Skin epidermis (tissue), 12 donors: ENCODE measurements at regions not wholly inside any gene's neighbourhood (a gene's known extent, or its start where the extent isn't known, plus 50 kb on each side); places are given as distances from the start of the nearest gene placed in this dataset.
"Not testable (repeated sequence)": the region's sequence is repeated elsewhere in the genome, so short reads cannot be mapped to it uniquely, and the experiment has no call there.

Experiments used
- H3K27ac ChIP-seq, 21 experiments: fragments of 200-600 bp; sonication (generic) in 11 of 21; one replicate each; pipeline ENCODE4 v1.5.0; 2020; ENCODE audit warnings: mild to moderate bottlenecking in 3 of 21, inconsistent platforms in 2 of 21, moderate library complexity in 2 of 21
- H3K4me3 ChIP-seq, 7 experiments: fragments of 200-600 bp; sonication (generic) in 2 of 7; one replicate each; pipeline ENCODE4 v1.5.0; 2020; ENCODE audit warnings: inconsistent platforms in 2 of 7, mild to moderate bottlenecking in 2 of 7, moderate library complexity in 1 of 7

GRCh38 chr4:131408102-131408501 lies 1741.0 kb upstream of the PCDH10 start:
- H3K27ac ChIP-seq = no peak overlapping the region
- no peak overlapping the region for H3K4me3 ChIP-seq

- H3K4me3 ChIP-seq = no peak overlapping the region
- no peak overlapping the region for H3K27ac ChIP-seq
Observed at GRCh38 chr4:131411393-131411792, 1737.7 kb upstream of the PCDH10 start.

- no peak overlapping the region for H3K4me3 ChIP-seq
- no peak overlapping the region for H3K27ac ChIP-seq
Observed at GRCh38 chr4:131419147-131419546, 1729.9 kb upstream of the PCDH10 start.

- Histone ChIP-seq H3K27ac (no peak overlapping the region), H3K4me3 (no peak overlapping the region)
Observed at GRCh38 chr4:131426023-131426758, 1722.9 kb upstream of the PCDH10 start.

GRCh38 chr4:131427000-131427399 lies 1722.1 kb upstream of the PCDH10 start:
- Histone ChIP-seq H3K4me3 (no peak overlapping the region), H3K27ac (no peak overlapping the region)

- Histone ChIP-seq H3K27ac (no peak overlapping the region), H3K4me3 (no peak overlapping the region)
Observed at GRCh38 chr4:131430302-131430701, 1718.8 kb upstream of the PCDH10 start.

GRCh38 chr4:131441004-131441688 lies 1707.9 kb upstream of the PCDH10 start:
- H3K27ac ChIP-seq = no peak overlapping the region
- no peak overlapping the region for H3K4me3 ChIP-seq

- H3K27ac ChIP-seq = no peak overlapping the region
- no peak overlapping the region for H3K4me3 ChIP-seq
Observed at GRCh38 chr4:131447883-131448282, 1701.2 kb upstream of the PCDH10 start.

- no peak overlapping the region for H3K27ac ChIP-seq
Observed at GRCh38 chr4:131450572-131451209, 1698.4 kb upstream of the PCDH10 start.

GRCh38 chr4:131459430-131460101 lies 1689.5 kb upstream of the PCDH10 start:
- Histone ChIP-seq H3K4me3 (no peak overlapping the region), H3K27ac (no peak overlapping the region)

More at GRCh38 chr4:131450572-131451209, 1698.4 kb upstream of the PCDH10 start:
- no peak overlapping the region for H3K4me3 ChIP-seq

GRCh38 chr4:131470360-131470759 lies 1678.7 kb upstream of the PCDH10 start:
- Histone ChIP-seq H3K4me3 (no peak overlapping the region), H3K27ac (no peak overlapping the region)

GRCh38 chr4:131488772-131489171 lies 1660.3 kb upstream of the PCDH10 start:
- Histone ChIP-seq H3K4me3 (no peak overlapping the region), H3K27ac (no peak overlapping the region)

- H3K4me3 ChIP-seq, H3K27ac ChIP-seq: not testable (repeated sequence)
Observed at GRCh38 chr4:131496211-131496610, 1652.9 kb upstream of the PCDH10 start.

- Histone ChIP-seq H3K27ac (no peak overlapping the region), H3K4me3 (no peak overlapping the region)
Observed at GRCh38 chr4:131499141-131499873, 1649.8 kb upstream of the PCDH10 start.

- no peak overlapping the region for H3K4me3 ChIP-seq
Observed at GRCh38 chr4:131509521-131509920, 1639.6 kb upstream of the PCDH10 start.

GRCh38 chr4:131526686-131527085 lies 1622.4 kb upstream of the PCDH10 start:
- no peak overlapping the region for H3K4me3 ChIP-seq
- H3K27ac ChIP-seq = no peak overlapping the region

More at GRCh38 chr4:131509521-131509920, 1639.6 kb upstream of the PCDH10 start:
- H3K27ac ChIP-seq = no peak overlapping the region

GRCh38 chr4:131531087-131531486 lies 1618.0 kb upstream of the PCDH10 start:
- Histone ChIP-seq H3K4me3 (no peak overlapping the region), H3K27ac (no peak overlapping the region)

- H3K4me3 ChIP-seq = no peak overlapping the region
- no peak overlapping the region for H3K27ac ChIP-seq
Observed at GRCh38 chr4:131534944-131535645, 1614.0 kb upstream of the PCDH10 start.

- Histone ChIP-seq H3K27ac (no peak overlapping the region), H3K4me3 (no peak overlapping the region)
Observed at GRCh38 chr4:131540256-131540655, 1608.8 kb upstream of the PCDH10 start.
